Neuronal stem cell (in vitro differentiated cells): ENCODE measurements at regions not wholly inside any gene's neighbourhood (a gene's known extent, or its start where the extent isn't known, plus 50 kb on each side); places are given as distances from the start of the nearest gene placed in this dataset.

Source experiments
- DNase-seq: peaks from one replicate; pipeline ENCODE4 v3.0.0-alpha.2; 2013; ENCODE audit warnings: low spot score
- H2AFZ ChIP-seq: one replicate; pipeline ENCODE4 v1.6.1; 2013; ENCODE audit warnings: mild to moderate bottlenecking, low read length, inconsistent platforms
- H2AK5ac ChIP-seq: 2 replicates; pipeline ENCODE4 v1.6.1; 2013; ENCODE audit warnings: low read depth, mild to moderate bottlenecking, inconsistent platforms, low read length, moderate library complexity, mixed read lengths
- H2BK120ac ChIP-seq: 2 replicates; pipeline ENCODE4 v1.6.1; 2013; ENCODE audit warnings: low read depth, mild to moderate bottlenecking, inconsistent platforms, low read length, moderate library complexity, mixed read lengths
- H2BK12ac ChIP-seq: one replicate; pipeline ENCODE4 v1.6.1; 2013; ENCODE audit warnings: low read length, inconsistent platforms
- H2BK15ac ChIP-seq: 2 replicates; pipeline ENCODE4 v1.6.1; 2013; ENCODE audit warnings: mild to moderate bottlenecking, low read length, inconsistent platforms, mixed read lengths
- H2BK5ac ChIP-seq: one replicate; pipeline ENCODE4 v1.6.1; 2013; ENCODE audit warnings: inconsistent platforms, mild to moderate bottlenecking, low read length, moderate library complexity
- H3K14ac ChIP-seq: one replicate; pipeline ENCODE4 v1.6.1; 2013; ENCODE audit warnings: low read length, inconsistent platforms
- H3K18ac ChIP-seq: 2 replicates; pipeline ENCODE4 v1.6.1; 2013; ENCODE audit warnings: low read length, inconsistent platforms
- H3K23ac ChIP-seq: 2 replicates; pipeline ENCODE4 v1.6.1; 2013; ENCODE audit warnings: low read depth, mild to moderate bottlenecking, mixed read lengths, low read length, inconsistent platforms; ENCODE audit not compliant: poor library complexity
- H3K27ac ChIP-seq: replicated peaks from 3 replicates; pipeline ENCODE4 v1.5.1; 2013; ENCODE audit warnings: low read length, inconsistent platforms
- H3K27me3 ChIP-seq, 3 experiments: 2 replicates each; pipeline ENCODE4 v1.6.1; 2013; ENCODE audit warnings: low read length in 3 of 3, mild to moderate bottlenecking in 2 of 3, inconsistent platforms in 1 of 3, low read depth in 1 of 3, mixed read lengths in 1 of 3, moderate library complexity in 1 of 3; ENCODE audit not compliant: control insufficient read depth in 3 of 3, insufficient read depth in 3 of 3
- H3K36me3 ChIP-seq, 2 donors: replicated peaks in 1 of 2; 2 replicates each; pipeline ENCODE4 v1.6.1; 2013; ENCODE audit warnings: low read length in 2 of 2; ENCODE audit not compliant: control insufficient read depth in 2 of 2, insufficient read depth in 2 of 2
- H3K4ac ChIP-seq: 2 replicates; pipeline ENCODE4 v1.6.1; 2013; ENCODE audit warnings: inconsistent platforms, mild to moderate bottlenecking, low read length, moderate library complexity
- H3K4me1 ChIP-seq, 2 donors: 1 replicate in 1 of 2; 2 replicates in 1 of 2; pipeline ENCODE4 v1.6.1; 2013; ENCODE audit warnings: low read length in 2 of 2, low read depth in 1 of 2; ENCODE audit not compliant: control insufficient read depth in 2 of 2, insufficient read depth in 1 of 2
- H3K4me2 ChIP-seq: one replicate; pipeline ENCODE4 v1.6.1; 2013; ENCODE audit warnings: mild to moderate bottlenecking, low read length, inconsistent platforms; ENCODE audit not compliant: insufficient read depth, poor library complexity, severe bottlenecking
- H3K4me3 ChIP-seq, 2 donors: 2 replicates each; pipeline ENCODE4 v1.5.1; 2013; ENCODE audit warnings: low read length in 2 of 2, mild to moderate bottlenecking in 2 of 2, inconsistent platforms in 1 of 2, moderate library complexity in 1 of 2
- H3K79me1 ChIP-seq: one replicate; pipeline ENCODE4 v1.6.1; 2013; ENCODE audit warnings: low read depth, mild to moderate bottlenecking, inconsistent platforms, low read length, moderate library complexity
- H3K9ac ChIP-seq: one replicate; pipeline ENCODE4 v1.6.1; 2013; ENCODE audit warnings: mild to moderate bottlenecking, low read depth, low read length, inconsistent platforms; ENCODE audit not compliant: poor library complexity
- H3K9me3 ChIP-seq, 2 donors: replicated peaks in 1 of 2; 2 replicates each; pipeline versions ENCODE3 to v1.6.1; 2013; ENCODE audit warnings: low read length in 2 of 2, mild to moderate bottlenecking in 2 of 2, inconsistent platforms in 1 of 2, low read depth in 1 of 2, mixed read lengths in 1 of 2, moderate library complexity in 1 of 2; ENCODE audit not compliant: control insufficient read depth in 2 of 2, insufficient read depth in 1 of 2
- H4K8ac ChIP-seq: one replicate; pipeline ENCODE4 v1.6.1; 2013; ENCODE audit warnings: low read depth, mild to moderate bottlenecking, inconsistent platforms, low read length, moderate library complexity
- H4K91ac ChIP-seq: one replicate; pipeline ENCODE4 v1.6.1; 2013; ENCODE audit warnings: low read length, low read depth, mild to moderate bottlenecking, inconsistent platforms; ENCODE audit not compliant: poor library complexity
- whole genome bisulfite sequencing, 2 donors: extraction: QIAGEN DNeasy Blood & Tissue Kit; methylation state at CpG; one replicate each; pipeline ENCODE4 v1.1.7; 2013; ENCODE audit warnings: missing lambda C conversion rate in 2 of 2, mixed read lengths in 1 of 2; ENCODE audit not compliant: insufficient read length in 2 of 2, insufficient replicate concordance in 1 of 2; ENCODE audit errors: extremely low coverage in 2 of 2; 5-methylcytosine and 5-hydroxymethylcytosine counted together

GRCh38 chr16:65648101-65648500, 526.2 kb upstream of the CDH11 start:
- Histone ChIP-seq H2AK5ac (no peak overlapping the region), H3K4ac (no peak overlapping the region), H3K36me3 (no peaks in the 10 kb centered on the region), H3K27ac (no peak overlapping the region), H3K14ac (no peak overlapping the region), H3K4me3 (no peak overlapping the region), H2AFZ (no peak overlapping the region), H3K9ac (no peak overlapping the region), H3K4me1 (peaks cover 0 to 9% of the 10 kb centered on the region in 2 donors), H2BK15ac (no peak overlapping the region), H3K18ac (no peak overlapping the region), H3K9me3 (no peaks in the 10 kb centered on the region), H2BK120ac (no peak overlapping the region), H3K27me3 (no peaks in the 10 kb centered on the region), H3K79me1 (no peaks in the 10 kb centered on the region), H4K91ac (no peak overlapping the region), H2BK5ac (no peak overlapping the region), H3K23ac (no peak overlapping the region), H4K8ac (no peak overlapping the region), H2BK12ac (no peak overlapping the region), H3K4me2 (no peak overlapping the region)
- no peak for DNase-seq
- no CpG with 5 or more reads among the region's 5 CpGs for WGBS, 2 donors

- Histone ChIP-seq H3K4me1 (peaks cover 0 to 2% of the 10 kb centered on the region in 2 donors), H3K27ac (no peak overlapping the region), H3K4ac (no peak overlapping the region), H3K9me3 (no peaks in the 10 kb centered on the region), H2BK5ac (no peak overlapping the region), H3K36me3 (no peaks in the 10 kb centered on the region), H3K4me3 (no peak overlapping the region), H3K18ac (no peak overlapping the region), H2BK120ac (no peak overlapping the region), H2BK12ac (no peak overlapping the region), H3K23ac (no peak overlapping the region), H3K79me1 (no peaks in the 10 kb centered on the region), H3K9ac (no peak overlapping the region), H3K14ac (no peak overlapping the region), H2AK5ac (no peak overlapping the region), H2AFZ (no peak overlapping the region), H4K8ac (no peak overlapping the region), H3K4me2 (no peak overlapping the region), H4K91ac (no peak overlapping the region), H2BK15ac (no peak overlapping the region), H3K27me3 (no peaks in the 10 kb centered on the region)
- no CpG with 5 or more reads among the region's 2 CpGs for WGBS, 2 donors
- DNase-seq, result no peak
Observed at GRCh38 chr16:65644821-65645220, 523.0 kb upstream of the CDH11 start.

GRCh38 chr16:65641762-65642289, 520.0 kb upstream of the CDH11 start:
- peaks cover 0 to 2% of the 10 kb centered on the region in 2 donors for H3K4me1 ChIP-seq
- no peaks in the 10 kb centered on the region for H3K27me3 ChIP-seq
- no peak overlapping the region for H3K4ac ChIP-seq
- no peak overlapping the region for H3K18ac ChIP-seq
- H3K4me3 ChIP-seq, result no peak overlapping the region
- H3K27ac ChIP-seq, result no peak overlapping the region
- no peaks in the 10 kb centered on the region for H3K79me1 ChIP-seq
- H4K91ac ChIP-seq, result no peak overlapping the region
- no peak overlapping the region for H3K14ac ChIP-seq
- H2AK5ac ChIP-seq, result no peak overlapping the region
- DNase-seq, result no peak
- no peak overlapping the region for H3K4me2 ChIP-seq
- H2BK15ac ChIP-seq, result no peak overlapping the region
- H2BK5ac ChIP-seq, result no peak overlapping the region
- no peaks in the 10 kb centered on the region for H3K36me3 ChIP-seq
- no peak overlapping the region for H3K23ac ChIP-seq
- H3K9me3 ChIP-seq, result no peaks in the 10 kb centered on the region
- H2BK120ac ChIP-seq, result no peak overlapping the region
- no CpG with 5 or more reads among the region's 3 CpGs for WGBS, 2 donors
- no peak overlapping the region for H4K8ac ChIP-seq
- no peak overlapping the region for H2AFZ ChIP-seq
- H2BK12ac ChIP-seq, result no peak overlapping the region
- no peak overlapping the region for H3K9ac ChIP-seq

GRCh38 chr16:65641049-65641761, 519.3 kb upstream of the CDH11 start:
- Histone ChIP-seq H4K8ac (no peak overlapping the region), H3K79me1 (no peaks in the 10 kb centered on the region), H3K27me3 (no peaks in the 10 kb centered on the region), H2AFZ (no peak overlapping the region), H3K4me3 (no peak overlapping the region), H3K18ac (no peak overlapping the region), H3K27ac (no peak overlapping the region), H3K36me3 (no peaks in the 10 kb centered on the region), H3K4ac (no peak overlapping the region), H3K23ac (no peak overlapping the region), H2BK120ac (no peak overlapping the region), H3K9me3 (no peaks in the 10 kb centered on the region), H2BK5ac (no peak overlapping the region), H3K4me1 (peaks cover 0 to 2% of the 10 kb centered on the region in 2 donors), H2AK5ac (no peak overlapping the region), H2BK15ac (no peak overlapping the region), H3K14ac (no peak overlapping the region), H2BK12ac (no peak overlapping the region), H3K9ac (no peak overlapping the region), H3K4me2 (no peak overlapping the region), H4K91ac (no peak overlapping the region)
- no CpG with 5 or more reads among the region's 3 CpGs for WGBS, 2 donors
- DNase-seq, result no peak
